Uterus (tissue), 3 donors: ENCODE measurements at regions not wholly inside any gene's neighbourhood (a gene's known extent, or its start where the extent isn't known, plus 50 kb on each side); places are given as distances from the start of the nearest gene placed in this dataset.

Source experiments
- DNase-seq, 2 donors: peaks; one replicate each; pipeline ENCODE4 v3.0.0-alpha.2; 2019 to 2020
- H3K27ac ChIP-seq, 2 donors: fragments of 200-600 bp; sonication (generic); 1 replicate in 1 of 2; 2 replicates in 1 of 2; pipeline ENCODE4 v1.5.1; 2016 to 2018
- H3K27me3 ChIP-seq, 2 donors: fragments of 200-600 bp; sonication (generic); one replicate each; pipeline ENCODE4 v1.5.1; 2018 to 2019; ENCODE audit warnings: control low read depth in 1 of 2
- H3K36me3 ChIP-seq, 2 donors: fragments of 200-600 bp; sonication (generic); one replicate each; pipeline ENCODE4 v1.5.1; 2019; ENCODE audit warnings: control low read depth in 1 of 2
- H3K4me1 ChIP-seq, 2 donors: fragments of 200-600 bp; sonication (generic); one replicate each; pipeline ENCODE4 v1.5.1; 2018 to 2019; ENCODE audit warnings: control low read depth in 1 of 2
- H3K4me3 ChIP-seq, 2 donors: fragments of 200-600 bp; sonication (generic); 1 replicate in 1 of 2; 2 replicates in 1 of 2; pipeline ENCODE4 v1.5.1; 2018 to 2019; ENCODE audit warnings: mild to moderate bottlenecking in 1 of 2
- H3K9me3 ChIP-seq, 2 donors: fragments of 200-600 bp; sonication (generic); one replicate each; pipeline ENCODE4 v1.5.1; 2019; ENCODE audit warnings: control low read depth in 1 of 2
- CTCF ChIP-seq, 4 experiments: fragments of 200-600 bp in 2 of 4; fragments of 450-650 bp in 2 of 4; sonication (generic) in 2 of 4; IDR thresholded peaks; one replicate each; pipeline ENCODE4 v1.5.1; 2016 to 2019; ENCODE audit warnings: antibody characterized with exemption in 4 of 4, mild to moderate bottlenecking in 2 of 4, moderate library complexity in 1 of 4
- POLR2A ChIP-seq, 2 donors: fragments of 450-650 bp; IDR thresholded peaks; one replicate each; pipeline ENCODE4 v1.6.1; 2016; ENCODE audit warnings: antibody characterized with exemption in 2 of 2, mild to moderate bottlenecking in 1 of 2, moderate library complexity in 1 of 2
- intact Hi-C: fragments of 100-400 bp; cut with DNase I; formaldehyde crosslinking; loops from one replicate; pipeline ENCODE4 v1.15.1; 2023; ENCODE audit warnings: low total_unique reads
- donor health status: DM: yes; HTN: yes; CAD: no.

- no peaks in the 10 kb centered on the region for H3K9me3 ChIP-seq
- no peak overlapping the region for H3K4me3 ChIP-seq
- intact Hi-C loops, result no loop called here
- DNase-seq, result no peak
- TF ChIP-seq CTCF (IDR thresholded peaks at IDR 0.05) (no peak), POLR2A (IDR thresholded peaks at IDR 0.05) (no peak)
- no peaks in the 10 kb centered on the region for H3K4me1 ChIP-seq
- no peaks in the 10 kb centered on the region for H3K27me3 ChIP-seq
- H3K36me3 ChIP-seq, result no peaks in the 10 kb centered on the region
- no peak overlapping the region for H3K27ac ChIP-seq
Measured at GRCh38 chr10:90975096-90975495, 54.2 kb upstream of the ANKRD1 start.

GRCh38 chr10:90977162-90977854, 56.4 kb upstream of the ANKRD1 start:
- TF ChIP-seq POLR2A (IDR thresholded peaks at IDR 0.05) (no peak), CTCF (IDR thresholded peaks at IDR 0.05) (no peak)
- Histone ChIP-seq H3K36me3 (no peaks in the 10 kb centered on the region), H3K4me1 (no peaks in the 10 kb centered on the region), H3K4me3 (no peak overlapping the region), H3K9me3 (no peaks in the 10 kb centered on the region), H3K27me3 (no peaks in the 10 kb centered on the region), H3K27ac (no peak overlapping the region)
- DNase-seq, result no peak
- intact Hi-C loops, result no loop called here

- Histone ChIP-seq H3K4me1 (no peaks in the 10 kb centered on the region), H3K9me3 (no peaks in the 10 kb centered on the region), H3K36me3 (no peaks in the 10 kb centered on the region), H3K27me3 (no peaks in the 10 kb centered on the region), H3K4me3 (no peak overlapping the region), H3K27ac (no peak overlapping the region)
- DNase-seq, result no peak
- intact Hi-C loops, result no loop called here
- TF ChIP-seq CTCF (IDR thresholded peaks at IDR 0.05) (no peak), POLR2A (IDR thresholded peaks at IDR 0.05) (no peak)
Measured at GRCh38 chr10:90977855-90978486, 57.1 kb upstream of the ANKRD1 start.

GRCh38 chr10:90982406-90983008, 61.6 kb upstream of the ANKRD1 start:
- no peak for TF ChIP-seq POLR2A (IDR thresholded peaks at IDR 0.05)
- no peak for TF ChIP-seq CTCF (IDR thresholded peaks at IDR 0.05)
- H3K27ac ChIP-seq, result no peak overlapping the region
- no peak overlapping the region for H3K4me3 ChIP-seq
- DNase-seq, result no peak
- no peaks in the 10 kb centered on the region for H3K9me3 ChIP-seq
- H3K27me3 ChIP-seq, result no peaks in the 10 kb centered on the region
- intact Hi-C loops, result no loop called here
- H3K36me3 ChIP-seq, result no peaks in the 10 kb centered on the region
- H3K4me1 ChIP-seq, result no peaks in the 10 kb centered on the region

- H3K27ac ChIP-seq, result no peak overlapping the region
- H3K36me3 ChIP-seq, result no peaks in the 10 kb centered on the region
- H3K4me3 ChIP-seq, result no peak overlapping the region
- no peaks in the 10 kb centered on the region for H3K4me1 ChIP-seq
- no peaks in the 10 kb centered on the region for H3K9me3 ChIP-seq
- no peak for DNase-seq
- intact Hi-C loops, result no loop called here
- TF ChIP-seq CTCF (IDR thresholded peaks at IDR 0.05), result no peak
- H3K27me3 ChIP-seq, result no peaks in the 10 kb centered on the region
Measured at GRCh38 chr10:90983914-90984549, 63.1 kb upstream of the ANKRD1 start.
